ENCODE measurements at regions not wholly inside any gene's neighbourhood (a gene's known extent, or its start where the extent isn't known, plus 50 kb on each side); places are given as distances from the start of the nearest gene placed in this dataset.

DNA sequence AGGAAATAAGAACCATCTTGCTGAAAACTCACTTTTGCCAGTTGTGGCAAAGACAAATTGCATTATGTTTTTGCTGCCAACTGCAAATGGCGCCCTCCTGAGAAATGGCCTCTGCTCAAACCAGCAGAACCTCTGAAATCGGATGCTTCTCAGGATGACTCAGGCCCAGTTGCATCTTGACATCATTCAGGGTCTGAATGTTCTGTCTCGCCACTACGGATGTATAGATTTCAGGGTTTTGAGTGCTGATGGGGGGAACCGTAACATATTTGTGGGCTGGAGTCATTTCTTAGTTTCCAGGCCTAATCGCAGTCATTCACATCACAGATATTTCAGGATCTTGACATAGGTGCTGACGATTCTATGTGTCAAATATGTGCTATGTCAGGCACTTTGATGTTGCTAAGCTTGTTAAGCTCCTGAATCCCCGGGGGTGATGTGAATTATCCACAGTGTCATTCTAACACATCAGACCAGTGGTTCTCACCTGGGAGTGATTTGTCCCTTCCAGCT lies 207.1 kb downstream of the NFATC2 start:
- no peak for FAIRE-seq

DNA sequence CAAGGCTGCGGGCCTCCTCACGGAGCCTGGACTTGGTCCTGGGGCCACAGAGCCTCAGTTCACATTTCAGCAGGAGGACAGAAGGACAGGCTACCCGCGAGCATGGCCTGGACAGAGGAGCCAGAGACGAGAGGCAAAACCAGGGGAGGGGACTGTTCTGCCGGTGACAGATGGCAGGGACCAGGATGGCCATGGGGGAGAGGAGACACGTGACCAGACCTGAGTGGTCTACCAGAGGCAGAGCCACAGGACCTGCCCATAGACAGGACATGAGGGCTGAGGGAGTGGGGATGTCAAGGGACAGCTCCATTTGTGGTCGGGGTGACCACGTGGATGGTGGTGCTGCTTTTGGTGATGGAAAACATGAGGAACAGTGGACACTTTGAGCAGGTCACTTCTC lies 207.9 kb downstream of the NFATC2 start:
- no peak for FAIRE-seq

DNA sequence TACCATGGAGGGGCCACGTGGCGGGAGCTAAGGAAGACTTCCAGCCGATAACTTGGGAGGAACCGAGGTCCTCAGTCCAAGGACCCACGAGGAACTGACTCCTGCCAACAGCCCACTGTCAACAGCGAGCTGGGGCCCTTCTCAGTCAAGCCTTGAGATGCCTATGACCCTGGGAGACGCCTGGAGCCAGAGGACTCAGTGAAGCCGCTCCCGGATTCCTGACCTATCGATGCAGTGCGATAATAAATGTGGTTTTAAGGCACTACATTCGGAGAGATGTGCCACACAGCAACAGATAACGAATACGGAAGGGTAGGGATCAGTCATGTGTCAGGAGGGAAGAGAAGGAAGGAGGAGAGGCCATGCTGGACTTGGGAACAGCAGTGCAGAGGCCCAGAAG lies 208.5 kb downstream of the NFATC2 start:
- FAIRE-seq, result no peak

DNA sequence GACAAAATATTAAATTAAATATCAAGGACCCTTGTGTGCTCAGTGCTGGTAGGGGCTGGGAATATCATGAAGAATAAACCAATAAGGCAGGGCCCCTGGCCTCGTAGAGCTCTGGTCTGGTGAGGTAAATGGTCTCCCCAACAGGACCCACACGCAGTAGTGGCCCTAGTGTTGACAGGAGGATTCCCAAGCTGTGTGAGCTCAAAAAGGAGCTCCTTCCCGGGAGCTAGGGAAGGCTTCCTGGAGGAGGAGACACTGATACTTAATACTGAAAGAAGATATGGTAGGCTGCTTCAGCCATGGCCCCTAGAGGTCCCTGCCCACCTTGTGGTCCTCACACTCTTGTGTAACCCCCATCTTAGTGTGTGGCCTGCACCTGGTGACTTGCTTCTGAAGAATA lies 209.1 kb downstream of the NFATC2 start:
- no peak for FAIRE-seq

DNA sequence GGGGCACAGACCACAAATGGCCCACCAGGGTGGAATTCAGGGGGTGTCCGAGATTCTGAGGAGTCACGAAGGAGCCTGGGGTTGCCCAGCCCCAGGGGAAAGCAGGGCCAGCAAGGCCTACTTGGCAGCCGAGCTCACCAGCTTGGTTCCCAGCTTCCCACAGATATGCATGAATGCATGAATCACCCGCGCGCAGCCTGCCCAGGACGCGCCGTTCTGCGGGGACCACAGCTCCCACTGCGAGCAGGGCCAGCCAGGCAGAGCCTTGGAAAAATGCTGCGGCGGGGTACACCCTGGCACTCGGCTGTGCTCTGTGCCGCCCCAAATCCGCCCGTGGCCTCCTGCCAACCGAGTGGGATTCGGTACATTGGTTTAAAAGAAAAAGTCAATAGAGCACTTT lies 211.0 kb downstream of the NFATC2 start:
- FAIRE-seq, result no peak

DNA sequence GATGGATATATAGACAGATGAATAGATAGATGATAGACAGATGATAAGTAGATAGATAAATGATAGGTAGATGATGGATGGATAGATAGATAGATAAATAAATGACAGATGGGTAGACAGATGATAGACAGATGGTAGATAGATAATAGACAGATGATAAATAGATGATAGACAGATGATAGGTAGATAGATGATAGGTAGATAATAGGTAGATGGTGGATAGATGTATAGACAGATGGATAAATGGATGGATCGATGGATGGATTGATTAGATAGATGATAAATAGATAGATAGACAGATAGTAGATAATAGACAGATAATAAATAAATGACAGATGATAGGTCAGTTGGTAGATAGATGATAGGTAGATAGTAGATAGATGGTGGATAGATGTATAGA lies 212.7 kb downstream of the NFATC2 start:
- no peak for FAIRE-seq

DNA sequence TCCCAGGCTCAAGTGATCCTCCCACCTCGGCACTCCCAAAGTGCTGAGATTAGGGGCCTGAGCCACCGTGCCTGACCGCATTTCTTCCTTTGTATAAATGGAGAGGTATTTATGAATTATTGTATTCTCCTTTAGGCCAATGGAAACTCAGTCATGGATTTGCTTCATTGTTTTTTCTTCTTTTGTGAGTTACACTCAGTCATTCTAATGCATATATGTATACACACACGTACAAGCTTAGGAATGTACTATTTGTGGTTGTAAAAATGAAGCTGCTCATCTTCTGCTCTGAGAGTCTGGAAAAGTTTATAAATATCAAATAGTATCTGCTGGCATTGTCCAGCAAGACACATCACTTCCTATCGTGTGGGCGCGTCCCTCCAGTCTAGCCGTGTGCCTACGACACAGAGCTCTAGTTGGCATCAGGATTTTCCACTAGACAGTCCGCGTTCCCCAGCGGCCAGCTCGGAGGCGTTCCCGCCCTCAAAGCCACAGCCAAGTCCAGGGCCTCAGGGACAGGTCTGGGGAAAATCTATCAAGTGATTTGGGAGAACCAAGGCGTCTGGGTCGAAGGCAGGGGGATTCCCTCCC lies 215.2 kb downstream of the NFATC2 start:
- FAIRE-seq, result no peak

DNA sequence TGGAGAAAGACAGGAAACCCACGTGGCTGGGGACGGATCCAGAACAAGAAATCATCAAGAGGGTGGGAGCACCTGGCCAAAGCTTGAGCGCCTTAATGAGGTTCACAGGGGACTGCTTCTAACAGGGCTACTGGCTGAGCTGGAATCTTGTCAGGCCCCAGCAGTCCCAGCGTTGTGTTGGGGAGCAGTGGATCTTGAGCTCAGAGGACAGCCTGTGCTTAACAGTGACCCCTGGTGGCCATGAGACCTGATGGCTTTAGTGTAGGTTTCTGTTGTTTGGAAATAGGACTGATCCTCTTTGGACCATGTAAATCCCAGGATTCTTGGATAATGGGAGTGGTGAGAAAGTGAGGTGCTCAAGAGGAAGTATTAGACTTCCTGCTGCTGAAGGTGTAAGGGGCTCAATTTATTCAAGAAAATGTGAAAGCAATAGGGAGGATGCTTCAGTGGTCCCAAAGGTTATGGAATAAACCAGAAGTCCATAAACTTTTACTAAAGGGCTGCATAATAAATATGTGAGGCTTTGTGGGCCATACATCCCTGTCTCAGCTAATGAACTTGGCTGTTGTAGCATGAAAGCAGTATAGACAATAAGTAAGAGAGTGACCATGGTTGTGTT lies 216.2 kb downstream of the NFATC2 start:
- FAIRE-seq, result no peak

DNA sequence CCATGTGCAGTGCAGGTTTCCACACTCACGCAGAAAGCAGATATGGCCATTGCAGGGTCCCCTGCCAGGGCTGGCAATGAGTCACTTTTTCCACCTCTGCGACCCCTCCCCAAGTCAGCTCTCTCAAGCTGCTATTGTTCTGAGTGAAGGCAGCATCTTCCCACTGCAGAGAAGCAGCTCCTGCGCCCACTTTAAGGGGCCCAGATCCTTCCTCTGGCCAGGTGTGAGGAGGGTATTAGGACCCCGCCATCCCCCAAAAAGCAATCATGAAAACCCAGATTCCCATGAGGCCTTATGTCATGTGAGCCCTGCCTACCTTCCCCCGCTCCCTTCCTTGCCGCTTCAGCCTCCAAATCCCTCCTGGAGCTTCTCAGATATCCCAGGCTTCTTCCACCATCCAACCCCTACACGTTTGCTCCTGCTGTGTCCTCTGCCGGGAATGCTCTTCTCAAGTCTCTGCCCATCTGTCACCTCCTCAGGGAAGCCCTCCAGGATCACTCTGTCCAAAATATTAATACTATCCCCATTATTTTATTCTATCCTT lies 220.3 kb downstream of the NFATC2 start:
- FAIRE-seq, result no peak

DNA sequence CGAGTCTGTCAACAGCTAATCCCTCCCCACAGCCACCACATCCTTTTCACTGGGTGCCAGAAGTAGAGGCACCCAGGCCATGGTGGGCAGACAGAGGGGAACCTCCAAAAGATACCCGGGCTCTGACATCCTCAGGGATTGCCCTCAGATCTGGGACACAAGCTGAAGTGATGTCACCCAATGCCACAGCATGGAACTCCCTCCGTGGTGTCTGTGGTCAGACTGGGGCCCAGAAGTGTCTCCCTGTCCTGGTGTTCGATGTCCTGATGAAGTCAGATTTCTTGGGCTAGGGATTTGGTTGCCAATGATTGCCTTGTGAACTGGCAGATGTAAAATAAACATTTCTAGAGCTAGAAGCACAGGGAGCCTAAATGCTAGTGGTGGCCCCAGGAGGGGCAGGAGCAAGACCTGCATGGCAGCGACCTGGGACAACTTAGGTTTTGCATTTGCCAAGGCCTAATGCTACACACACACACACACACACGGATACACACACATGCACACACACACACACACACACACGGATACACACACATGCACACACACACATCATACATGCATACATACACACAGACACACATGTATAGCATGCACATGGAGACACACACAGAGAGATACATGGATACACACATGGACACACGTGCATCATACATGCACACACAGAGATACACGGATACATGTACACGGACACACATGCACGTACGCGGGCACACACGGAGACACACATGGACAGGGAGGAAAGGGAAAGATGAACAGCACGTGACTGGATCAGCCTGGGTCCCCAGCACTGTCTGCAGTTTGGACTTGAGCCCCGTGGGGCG lies 221.0 kb downstream of the NFATC2 start:
- FAIRE-seq, result no peak

DNA sequence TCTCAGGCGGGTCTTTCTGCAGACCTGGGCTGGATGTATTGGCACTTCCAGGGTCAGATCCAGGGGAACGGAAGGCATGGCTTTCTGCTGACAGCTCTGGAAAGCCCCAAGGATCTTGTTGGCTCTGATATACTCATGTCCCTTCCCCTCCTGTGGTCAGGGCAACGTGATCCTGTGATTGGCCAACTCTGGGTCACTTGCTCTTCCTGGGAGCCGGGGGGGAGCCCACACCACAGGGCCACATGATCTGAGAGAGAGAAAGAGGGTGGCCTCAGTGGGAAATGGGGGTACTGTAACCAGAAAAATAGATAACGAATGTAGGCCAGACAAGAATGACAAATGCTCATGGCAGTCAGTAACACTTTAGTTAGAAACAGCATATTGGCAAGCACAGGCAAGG lies 223.0 kb downstream of the NFATC2 start:
- FAIRE-seq, result no peak

DNA sequence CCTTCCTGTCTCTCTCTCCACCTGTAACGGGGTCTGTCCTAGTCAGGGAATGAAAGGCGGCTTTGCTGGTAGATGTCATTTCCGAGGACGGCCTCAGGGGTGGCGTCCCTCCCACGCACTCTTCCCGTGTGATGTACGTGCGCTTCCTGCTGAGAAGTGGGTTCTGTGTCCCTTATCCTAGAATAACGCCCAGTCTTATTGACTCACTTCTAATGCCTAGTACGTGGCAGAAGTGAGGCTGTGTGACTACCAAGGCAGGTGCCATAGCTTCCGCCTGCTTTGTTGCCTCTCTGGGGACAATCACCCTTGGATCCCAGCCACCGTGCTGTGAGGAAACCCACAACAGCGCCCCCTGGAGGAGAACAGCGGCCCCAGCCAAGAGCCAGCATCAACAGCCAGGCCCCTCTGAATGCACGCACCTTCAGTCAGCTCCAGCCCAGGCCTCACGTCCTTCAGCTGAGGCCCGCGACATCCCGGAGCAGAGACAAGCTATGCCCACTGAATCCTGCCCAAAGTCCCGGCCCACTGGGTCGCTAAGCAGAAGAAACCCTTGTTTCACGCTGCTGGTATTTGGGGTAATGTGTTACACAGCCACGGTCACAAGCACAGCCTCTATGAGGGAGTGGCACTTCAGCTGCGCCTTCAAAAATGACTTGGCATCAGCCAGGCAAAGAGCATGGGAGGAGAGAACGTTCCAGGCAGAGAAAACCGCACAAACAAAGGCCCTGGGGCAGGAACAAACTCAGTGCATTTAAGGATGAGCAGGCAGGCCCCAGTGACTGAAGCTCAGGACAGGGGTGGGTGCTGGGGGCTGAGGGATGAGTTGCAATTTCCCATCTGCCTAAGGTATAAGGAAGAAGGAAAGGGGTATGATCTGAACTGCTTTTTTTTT lies 224.2 kb downstream of the NFATC2 start:
- no peak for FAIRE-seq

DNA sequence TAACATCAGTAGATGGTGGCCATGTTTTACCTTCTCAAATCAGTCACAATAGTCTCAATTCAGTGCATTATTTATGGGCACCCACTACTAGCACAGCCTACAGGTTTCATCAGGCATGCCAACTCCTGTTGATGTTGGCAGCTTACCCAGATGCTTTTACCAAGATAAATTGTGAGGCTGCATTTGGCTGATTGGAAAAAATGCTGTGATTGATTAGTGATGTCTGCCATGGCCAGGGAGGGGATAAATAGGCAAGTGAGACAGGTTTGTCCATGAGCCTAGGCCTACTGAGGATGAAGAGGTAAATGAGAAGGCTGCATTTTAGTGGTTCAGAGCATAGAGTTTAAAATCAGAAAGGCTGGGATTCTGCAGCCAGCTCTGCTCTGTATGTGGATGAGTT lies 227.1 kb downstream of the NFATC2 start:
- FAIRE-seq, result no peak

DNA sequence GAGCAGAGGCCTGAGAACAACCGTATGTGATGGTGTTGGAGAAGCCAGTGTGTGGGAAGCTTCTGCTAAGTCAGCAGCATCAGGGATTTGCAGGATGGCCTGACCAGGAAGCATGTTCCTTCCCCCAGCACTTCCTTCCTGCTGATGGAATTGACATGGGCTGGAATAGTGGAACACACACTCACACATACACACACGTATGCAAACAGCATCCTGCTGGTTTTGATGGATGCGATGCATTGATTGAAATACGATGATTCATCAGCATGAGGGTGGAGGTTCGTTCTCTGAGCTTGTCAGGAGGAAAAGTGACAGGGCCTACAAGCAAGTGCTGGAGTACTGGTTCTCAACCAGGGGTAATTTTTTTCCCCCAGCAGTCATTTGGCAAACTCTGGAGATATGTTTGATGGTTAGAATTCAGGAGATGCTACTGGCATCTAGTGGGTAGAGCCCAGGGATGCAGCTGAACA lies 229.1 kb downstream of the NFATC2 start:
- no peak for FAIRE-seq

DNA sequence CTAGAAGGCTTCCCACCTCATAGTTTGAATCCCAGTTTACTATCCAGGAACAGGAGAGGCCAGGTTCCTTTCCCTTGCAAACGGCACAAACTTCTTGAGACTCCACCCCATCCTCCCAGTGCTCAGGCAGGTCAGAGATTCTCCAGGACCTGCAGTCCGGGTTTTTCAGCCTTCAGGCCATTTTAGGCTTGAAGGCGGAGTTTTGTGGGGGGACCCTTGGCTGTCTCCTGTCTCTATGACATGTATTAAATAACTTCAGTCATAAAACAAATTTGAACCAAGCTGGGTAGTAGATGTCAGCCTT lies 230.1 kb downstream of the NFATC2 start:
- no peak for FAIRE-seq

DNA sequence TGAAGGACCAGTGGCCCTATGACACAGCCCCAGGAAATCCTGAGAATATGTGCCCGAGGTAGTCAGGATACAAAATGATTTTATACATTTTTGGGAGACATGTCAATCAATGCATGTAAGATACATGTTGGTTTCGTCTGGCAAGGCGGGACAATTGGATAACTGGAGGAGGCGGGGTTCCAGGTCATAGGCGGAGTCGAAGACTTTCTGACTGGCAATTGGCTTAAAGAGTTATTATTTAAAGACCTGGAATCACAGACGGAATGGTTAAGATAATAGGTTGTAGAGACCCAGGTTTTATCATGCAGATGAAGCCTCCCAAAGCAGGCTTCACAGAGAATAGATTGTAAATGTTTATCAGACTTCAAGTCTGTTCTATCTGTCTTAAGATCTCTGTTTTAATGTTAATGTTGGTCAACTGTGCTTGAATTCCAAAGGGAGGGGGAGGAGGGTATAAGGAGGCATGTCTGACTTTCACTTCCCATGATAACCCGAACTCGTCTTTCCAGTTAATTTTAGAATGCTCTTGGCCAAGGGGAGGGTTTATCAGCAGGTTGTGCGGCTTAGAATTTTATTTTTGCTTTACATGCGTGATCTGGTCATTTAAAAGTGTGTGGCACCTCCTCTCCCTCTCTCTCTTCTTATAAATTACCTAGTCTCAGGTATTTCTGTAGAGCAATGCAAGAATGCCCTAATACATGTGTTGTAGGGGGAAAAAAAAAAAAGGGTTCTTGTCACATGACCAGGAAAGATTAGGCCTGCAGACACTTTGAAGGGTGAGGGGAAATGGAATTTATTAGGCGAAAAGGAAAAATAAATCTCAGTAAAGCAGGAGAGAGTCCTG lies 230.7 kb downstream of the NFATC2 start:
- FAIRE-seq, result no peak

DNA sequence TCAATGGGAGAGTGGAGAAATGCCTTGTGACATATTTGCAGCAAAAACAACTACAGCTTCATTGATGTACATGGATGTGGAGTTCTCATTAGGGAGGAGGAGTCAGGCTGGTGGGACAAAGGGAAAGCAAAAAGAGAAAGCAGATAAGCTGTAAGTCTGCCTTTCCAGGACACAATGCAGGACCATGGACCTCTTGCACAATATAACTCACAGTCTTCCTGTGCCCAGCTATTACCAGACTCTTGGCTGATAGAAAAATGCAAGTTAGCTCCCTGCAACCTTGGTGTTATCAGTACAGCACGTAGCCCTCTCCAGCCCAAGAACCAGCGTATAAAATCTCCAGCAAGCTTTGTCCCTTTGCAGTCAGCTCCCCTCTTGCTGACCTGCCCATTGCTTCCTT lies 232.3 kb downstream of the NFATC2 start:
- FAIRE-seq, result no peak

DNA sequence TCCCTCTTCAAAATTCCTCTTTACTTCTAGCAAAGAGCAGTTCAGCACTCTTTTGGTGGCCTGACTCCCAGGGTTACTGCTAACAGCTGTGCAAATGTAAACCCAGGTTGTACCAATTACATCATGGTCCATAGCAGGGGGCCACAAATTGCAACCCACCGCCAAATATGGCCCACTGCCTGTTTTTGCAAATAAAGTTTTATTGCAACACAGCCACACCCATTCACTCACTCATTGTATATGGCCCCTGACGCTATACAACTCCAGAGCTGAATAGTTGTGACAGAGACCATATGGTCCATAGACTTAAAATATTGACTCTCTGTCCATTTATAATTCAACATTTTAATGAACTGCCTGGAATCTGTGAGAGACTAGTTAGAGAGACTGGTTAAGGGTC lies 233.4 kb downstream of the NFATC2 start:
- FAIRE-seq, result no peak

DNA sequence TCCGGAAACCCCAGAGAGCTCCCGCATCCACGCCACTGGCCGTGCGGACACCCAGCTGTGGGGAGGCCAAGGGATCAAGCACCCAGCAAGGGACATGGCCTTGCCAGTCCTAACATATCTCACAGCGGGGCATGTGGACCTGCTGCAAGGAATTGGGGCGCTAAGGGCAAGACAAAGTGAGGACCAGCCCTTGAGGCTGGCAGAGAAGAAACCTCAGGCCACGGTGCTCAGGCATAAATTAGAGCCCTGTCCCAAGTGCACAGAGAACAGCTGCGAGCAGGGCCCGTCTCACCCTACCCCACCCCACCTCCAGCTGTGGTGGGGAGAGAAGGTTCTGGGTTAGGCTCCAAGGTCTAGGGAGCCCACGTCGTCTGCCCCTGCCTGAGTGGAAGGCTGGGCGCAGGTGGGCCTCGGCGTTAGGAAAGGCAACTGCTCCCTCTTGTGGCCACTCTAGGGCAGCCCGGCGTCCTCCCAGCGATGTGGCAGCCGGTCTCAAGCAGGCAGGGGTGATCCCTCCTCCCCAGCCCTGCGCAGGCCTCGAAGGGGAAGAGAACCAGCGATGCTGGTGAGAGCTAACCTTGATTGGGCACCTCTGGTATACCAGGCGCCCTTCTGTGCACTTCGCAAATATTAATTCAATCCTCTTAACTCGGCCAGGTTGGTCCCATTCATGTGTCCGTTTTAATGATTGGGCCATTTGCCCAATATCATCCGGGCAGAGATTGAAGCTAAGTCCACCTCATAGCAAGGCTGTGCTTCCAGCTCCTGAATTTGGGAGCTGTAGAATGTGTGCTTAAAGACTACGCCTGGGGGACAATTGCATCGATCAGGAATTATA lies 235.8 kb downstream of the NFATC2 start:
- no peak for FAIRE-seq

DNA sequence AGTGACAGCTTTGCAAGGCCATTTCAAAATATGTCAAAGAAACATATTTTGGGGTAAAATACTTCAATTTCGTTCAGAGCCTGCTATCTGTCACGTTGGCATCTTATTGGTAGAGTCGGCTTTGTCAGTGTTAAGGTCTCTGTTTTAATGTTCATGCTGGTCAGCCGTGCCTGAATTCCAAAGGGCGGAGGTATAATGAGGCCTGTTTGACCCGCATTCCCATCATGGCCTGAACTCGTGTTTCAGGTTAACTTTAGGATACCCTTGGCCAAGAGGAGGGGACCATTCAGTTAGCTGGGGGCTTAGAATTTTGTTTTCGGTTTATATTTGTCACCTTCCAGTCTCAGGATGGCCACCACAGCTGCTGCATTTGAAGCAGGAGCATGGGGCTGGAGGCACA lies 236.4 kb downstream of the NFATC2 start:
- FAIRE-seq, result no peak
